GM21576 (cell line): ENCODE measurements at regions not wholly inside any gene's neighbourhood (a gene's known extent, or its start where the extent isn't known, plus 50 kb on each side); places are given as distances from the start of the nearest gene placed in this dataset.

Experiments
- ATAC-seq: cut with Tn5 transposase; IDR thresholded peaks from one replicate; pipeline ENCODE4 v1.9.1; 2021; ENCODE audit warnings: mild to moderate bottlenecking, moderate library complexity; ENCODE audit not compliant: unreplicated experiment

DNA sequence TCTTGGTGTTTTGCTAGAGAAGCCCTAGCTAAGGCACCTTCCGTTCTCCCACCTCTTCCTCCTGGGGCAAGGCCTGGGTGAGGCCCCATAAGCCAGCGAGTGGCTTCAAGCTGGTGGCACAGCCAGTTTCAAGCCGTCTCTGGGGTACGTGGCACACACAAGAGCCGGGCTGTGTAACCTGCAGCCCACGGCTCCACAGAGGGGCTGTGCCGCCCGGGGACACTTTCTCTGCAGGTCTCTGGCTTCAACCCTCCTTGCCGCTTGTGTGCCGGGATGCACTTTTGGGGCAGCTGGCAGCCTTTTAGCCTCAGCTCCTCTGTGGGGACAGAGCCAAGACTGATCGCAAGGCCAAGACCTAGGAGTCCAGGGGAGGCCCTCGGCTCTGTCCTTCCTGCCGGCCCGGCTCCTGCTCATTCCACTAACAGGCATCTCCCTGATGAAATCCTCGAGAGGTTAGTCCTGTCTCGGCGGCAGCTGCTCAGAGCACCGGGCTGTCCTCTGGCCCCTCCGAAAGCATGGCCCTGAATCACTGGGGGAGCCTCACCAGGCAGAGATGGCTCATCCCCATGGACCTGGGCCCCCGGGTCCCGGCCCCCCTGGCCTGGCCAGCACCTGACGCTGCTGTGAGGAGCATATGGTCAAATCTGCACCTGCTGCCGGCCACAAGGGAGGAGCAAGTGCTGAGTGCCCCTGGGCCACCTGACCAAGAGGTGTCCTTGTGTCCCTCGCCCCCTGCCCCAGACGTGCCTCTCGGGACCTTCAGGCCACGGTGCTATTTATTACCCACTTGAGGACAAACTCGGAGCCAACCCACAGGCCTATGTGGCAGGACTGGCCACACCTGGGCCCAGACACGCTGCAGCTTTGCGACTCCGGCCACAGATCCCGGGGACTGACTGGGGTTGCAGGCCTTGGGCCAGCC is 98.5 kb downstream of the METRNL start:
- no peak for ATAC-seq

DNA sequence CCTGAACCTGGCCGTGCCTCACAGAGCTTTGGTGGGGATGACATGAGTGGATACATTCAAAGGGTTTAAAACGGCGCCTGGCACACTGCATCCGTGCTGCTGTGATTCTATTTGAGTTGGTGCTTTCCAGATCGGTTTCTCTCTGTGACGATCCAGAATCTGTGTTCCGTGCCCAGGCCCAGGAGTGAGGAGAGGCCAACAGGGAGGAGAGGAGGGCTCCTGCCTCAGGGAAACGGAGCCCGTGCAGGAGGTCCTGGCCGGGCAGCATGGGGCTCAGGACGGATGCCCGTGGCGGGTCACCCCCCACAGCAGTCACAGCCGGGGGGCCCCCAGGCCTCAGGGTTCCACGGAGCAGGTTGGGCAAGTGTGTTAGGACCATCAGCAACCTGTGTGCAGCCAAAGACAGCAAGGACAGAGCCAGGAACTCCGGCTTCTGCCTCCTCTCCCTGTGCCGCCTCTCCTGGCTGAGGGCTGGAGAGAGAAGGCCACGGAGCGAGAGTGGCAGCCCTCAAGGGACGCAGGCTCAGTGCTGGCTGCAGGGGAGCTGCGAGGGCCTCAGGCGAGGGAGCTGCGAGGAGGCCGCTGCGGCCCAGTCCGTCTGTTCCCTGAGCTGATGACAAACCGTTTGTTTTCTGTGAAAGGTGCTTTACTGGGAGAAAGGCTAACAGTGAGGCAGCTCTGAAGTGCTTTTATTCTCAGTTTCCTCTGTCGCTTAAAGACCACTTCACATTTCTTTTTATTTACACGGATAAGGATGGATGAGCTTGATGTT is 99.3 kb downstream of the METRNL start:
- no peak for ATAC-seq

DNA sequence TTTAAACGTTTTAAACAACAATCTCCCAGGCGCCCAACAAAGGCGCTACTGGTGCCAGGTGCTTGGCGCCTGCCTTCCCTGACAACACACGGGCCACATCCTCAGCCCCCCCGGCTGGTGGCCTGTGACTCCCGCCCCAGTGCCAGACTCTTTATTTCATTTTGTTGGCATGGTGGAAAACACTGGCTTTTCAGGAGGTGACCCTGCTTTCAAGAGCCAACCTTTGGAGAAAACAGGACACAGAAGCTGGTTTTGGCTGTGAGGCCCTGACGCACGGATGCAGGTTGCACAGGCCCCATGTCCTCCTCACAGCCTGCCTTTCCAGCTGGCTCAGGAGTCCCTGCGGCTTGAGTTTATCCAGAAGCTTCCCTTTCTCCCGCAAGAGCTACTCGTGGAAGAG is 100.0 kb downstream of the METRNL start:
- ATAC-seq: no peak

DNA sequence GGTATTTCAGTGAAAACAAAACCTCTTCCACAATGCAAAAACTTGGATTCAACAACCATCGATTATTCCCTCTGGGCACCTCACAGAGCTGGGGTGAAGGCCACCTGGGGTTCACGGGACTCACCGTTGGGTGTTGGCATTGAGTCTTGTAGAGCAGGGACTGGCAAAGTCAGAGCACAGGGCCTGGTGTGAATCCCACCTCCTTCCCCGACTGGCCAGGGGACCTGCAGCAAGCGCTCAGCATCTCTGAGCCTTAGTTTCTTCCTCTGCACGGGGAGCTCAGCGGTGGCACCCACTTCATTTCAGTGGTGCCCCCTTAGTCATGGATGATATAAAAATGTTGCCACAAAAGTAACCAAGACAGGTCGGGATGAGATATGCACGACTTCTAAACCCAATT is 100.4 kb downstream of the METRNL start:
- no peak for ATAC-seq

DNA sequence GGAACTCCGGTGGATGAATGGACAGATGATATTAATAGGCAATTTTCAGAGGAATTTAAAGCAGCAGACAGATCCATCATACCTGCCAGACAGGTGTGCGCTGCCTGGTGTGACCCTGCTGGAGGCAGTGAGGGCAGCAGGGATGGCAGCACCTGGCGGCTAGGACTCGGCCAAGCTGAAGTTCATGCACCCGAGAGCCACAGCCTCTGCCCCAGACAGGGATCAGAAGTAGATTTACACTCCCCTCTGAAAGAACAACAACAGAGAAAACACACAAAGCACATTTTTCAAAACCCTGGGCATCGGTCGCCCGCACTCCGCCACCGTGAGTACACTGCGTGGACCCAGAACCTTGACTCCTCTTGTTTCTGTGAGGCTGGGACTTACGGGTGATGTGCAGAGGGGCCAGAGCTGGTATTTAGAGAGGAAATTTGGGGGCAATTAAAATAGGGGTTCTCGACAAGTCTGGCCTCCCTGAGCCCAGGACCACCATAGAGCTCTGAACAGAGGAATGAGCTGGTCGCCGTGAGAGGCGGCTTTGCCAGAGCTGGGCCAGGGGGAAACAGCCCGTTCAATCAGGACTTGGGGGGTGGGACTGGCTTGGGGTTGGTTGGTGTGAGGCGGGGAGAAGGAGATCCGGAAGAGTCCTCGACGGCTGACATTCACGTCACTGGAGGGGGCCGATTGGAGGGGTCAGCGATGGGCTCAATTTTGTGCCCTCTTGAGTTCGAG is 101.0 kb downstream of the METRNL start:
- no peak for ATAC-seq

DNA sequence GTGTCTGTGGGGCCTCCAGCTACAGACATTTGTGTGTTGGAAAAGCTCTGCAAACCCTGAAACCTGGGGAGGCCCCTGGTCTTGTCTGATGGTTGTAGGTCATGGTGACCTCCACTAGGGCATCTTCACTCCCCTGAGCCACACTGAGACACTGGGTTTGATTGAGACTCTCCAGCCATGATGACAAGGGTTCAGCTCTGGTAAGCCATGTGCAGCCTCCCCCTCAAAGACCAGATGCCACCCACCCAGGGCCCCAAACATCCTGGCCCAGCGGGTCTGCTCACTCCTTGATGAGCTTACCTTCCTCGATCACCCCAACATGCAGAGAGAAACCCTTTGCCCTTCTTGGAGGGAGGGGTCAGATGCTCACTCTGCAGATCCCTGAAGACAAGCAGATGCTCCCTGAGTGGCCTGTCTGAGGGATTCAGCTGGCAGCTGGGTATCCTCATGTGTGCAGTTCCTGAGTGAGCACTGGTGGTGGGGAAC is 101.6 kb downstream of the METRNL start:
- no peak for ATAC-seq

DNA sequence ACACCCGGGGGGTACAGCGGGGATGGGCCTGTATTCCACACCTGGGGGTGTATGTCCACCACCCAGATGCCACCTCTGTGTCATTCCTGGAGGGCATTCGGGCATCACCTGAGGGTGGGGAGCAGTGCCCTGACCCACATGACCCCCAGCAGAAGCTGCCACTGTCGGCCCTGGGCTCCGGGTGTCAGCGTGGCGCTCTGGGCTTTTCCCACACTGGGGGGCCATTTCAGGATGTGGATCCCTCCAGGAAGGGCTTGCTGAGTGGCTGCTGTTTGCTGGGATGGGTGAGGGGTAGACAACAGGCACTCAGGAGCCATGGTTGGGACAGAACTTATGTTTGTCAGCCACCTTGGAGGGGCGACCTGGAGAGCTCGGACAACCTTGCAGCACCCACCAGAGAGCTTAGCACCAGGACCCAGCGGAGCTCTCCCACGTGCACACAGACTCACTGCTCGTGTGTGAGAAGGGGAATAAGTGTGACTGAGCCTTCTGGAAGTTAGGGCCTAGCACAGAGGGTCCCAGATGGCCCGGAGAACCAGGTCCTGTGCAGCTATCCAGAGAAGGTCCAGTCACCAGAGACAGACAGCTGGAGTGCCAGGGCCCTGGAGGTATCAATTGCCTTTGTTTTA is 102.7 kb downstream of the METRNL start:
- ATAC-seq: no peak

DNA sequence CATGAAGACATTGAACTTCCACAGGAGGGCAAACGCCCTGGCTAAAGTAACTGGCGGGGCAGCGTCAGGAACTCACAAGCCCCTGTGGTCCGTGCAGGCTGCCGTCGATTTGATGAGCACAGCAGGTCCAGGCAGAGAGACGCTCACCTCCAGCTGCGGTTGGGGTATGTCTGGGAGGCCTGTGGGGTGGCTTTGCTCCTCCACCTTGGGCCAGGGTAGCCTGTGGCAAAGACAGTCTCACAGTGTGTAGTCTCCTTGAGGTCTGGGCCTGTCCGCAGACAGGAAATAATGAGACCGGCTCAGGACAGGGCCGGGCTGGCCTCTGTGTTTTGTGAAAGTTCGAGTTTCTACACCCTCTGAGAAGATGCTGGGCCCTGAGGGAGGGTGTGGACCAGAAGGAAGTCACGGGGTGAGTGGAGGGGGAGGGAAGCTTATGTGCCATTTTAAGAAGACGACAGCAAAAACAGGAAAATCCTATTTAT is 103.3 kb downstream of the METRNL start:
- no peak for ATAC-seq

DNA sequence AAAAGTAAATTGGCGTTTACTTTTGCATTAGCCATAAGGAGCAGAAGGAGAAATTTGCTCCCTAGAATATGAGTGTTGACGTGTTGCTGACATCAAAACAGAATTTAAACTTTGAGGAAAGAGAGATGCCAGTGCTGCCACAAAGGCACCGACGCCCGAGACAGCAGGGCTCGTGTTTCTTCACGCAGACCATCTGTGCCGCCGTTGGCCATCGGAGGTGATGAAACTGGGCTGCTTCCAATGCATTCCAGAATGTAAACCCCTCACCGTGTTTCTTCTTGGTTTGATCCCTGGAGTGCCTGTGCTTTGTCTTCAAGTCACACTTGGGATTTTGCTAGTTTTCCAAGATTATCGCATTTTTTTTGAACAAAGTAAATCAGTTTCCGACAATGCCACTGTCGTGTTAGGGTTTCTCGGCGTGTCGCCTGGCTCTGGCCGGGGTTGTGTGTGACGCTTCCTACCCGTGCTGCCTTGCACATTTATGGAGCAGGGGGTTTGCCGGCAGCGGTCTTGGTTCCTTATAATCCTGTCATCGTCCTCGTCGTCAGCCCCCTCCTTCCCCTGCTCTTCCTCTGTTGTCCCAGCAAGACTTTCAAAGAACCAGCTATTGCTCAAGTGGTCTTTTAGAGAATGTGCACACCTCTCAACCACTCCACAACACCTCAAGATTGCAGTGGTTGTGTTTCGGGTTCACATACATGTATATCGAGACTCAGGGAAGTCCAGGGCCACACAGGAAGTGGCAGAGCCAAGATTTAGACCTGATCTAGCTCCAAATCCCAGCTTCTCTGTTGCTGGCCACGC is 103.9 kb downstream of the METRNL start:
- no peak for ATAC-seq

DNA sequence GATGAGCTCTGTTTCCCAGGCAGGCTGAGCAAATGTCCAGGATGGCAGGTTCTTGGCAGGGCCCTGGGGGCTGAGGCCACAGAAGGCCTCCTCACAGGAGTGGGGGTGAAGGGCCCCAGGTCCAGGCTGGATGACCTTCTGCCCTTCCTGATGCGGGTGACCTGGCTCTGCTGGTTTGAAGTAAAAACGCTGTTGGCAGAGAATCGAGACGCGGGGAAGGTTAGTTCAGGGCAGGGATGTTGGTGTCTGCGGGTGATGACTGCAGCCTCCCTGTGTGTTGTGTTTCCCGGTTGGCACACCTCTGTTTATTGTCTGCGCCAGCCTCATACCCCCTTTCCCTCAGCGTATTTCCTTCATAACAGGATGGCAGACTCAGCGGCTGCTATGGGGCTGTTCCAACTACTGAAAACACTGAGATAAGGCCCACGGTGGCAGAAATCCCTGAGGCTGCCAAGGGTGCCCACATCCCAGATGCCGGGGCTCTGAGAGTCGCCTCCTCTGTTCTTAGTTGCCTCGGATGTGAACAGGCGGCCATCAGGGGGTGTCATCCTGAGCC is 104.6 kb downstream of the METRNL start:
- ATAC-seq: no peak

DNA sequence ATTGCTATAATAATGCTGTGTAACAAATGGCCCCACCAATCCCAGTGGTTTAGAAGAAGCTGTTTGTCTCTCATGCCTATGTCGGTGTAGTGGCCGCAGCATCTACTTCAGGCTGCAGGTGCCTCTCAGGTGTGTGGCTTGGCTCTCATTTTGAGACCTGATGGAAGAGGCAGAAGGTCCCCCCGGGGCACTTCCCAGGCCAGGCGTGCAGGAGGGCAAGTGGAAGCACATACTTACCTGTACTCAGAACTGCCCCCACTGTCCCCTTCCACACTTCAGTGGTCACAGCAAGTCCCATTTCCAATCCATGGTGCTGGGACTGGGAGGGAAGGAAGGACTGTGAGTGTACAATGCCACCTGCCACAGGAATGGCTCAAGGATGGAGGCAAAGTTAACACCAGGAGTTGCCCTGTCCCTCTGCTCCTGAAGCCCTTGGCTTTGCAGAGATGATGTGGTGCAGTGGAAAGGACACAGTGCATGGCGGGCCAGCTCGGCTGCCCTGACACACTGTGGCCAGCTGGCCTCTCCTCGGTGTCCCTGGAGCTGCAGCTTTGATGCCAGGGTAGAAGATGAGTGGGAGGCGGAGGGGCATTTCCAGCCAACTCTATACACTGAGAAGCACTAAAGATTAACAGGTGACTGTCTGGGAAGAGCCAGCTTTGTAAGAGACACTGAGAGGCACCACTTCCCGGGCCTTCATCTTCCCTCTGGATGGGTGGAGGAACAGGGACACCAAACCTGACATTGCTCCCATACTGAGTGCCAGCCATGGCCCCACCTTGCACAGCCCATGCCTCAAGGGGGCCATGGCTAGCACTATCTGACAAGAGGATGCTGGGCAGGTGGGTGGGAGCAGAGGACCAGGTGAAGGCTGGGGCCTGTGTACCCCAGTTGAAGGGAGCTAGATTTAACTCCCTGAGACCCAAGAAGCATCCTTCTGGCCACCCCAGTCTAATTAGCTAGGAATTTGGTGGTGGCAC is 105.9 kb downstream of the METRNL start:
- no peak for ATAC-seq

DNA sequence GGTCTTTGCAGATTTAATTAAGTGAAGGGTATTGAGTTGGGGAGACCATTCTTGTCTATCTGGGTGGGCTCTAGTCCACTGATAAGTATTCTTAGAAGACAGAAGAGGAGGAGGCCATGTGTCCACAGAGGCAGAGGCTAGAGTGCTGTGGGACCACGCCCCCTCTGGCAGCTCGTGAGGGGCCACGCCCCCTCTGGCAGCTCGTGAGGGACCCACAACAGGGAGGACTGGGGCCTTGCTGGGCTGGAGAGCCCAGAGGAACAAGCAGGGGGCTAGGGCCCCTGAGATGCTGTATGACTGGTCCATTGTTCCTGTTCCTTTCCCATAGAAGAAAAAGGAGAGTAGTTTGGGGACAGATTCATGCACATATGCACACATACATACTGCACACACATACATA is 106.8 kb downstream of the METRNL start:
- no peak for ATAC-seq

DNA sequence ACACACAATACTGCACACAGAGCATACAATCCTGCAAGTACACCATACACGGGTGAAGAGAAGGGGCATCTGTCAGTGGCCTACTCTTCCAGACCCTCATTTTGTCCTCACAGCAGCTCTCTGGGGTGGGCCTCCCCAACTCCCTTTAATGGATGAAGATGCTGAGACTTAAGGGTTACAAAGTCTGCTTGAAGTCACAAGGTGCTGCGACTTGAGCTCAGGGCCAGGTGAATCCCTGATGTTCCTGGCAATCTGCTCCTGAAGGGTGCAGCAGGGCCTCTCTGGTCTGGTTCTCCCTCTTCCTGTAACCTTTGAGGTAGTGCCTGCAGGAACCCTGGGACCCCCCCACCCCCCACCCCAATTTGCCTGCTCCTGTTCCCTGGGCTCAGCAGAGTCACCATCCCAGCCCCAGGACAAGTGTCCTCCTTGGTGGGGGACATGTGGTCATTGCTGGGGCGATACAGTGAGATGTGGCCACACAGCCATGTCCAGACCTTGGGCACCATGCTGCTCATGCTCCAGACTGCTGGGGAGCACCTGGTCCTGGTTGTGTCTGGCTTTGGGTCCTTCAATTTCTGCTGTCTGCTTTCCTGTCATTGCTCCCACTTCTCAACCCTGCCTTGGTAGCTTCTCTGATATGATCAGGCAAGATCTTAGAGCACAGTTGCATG is 107.5 kb downstream of the METRNL start:
- ATAC-seq: no peak

DNA sequence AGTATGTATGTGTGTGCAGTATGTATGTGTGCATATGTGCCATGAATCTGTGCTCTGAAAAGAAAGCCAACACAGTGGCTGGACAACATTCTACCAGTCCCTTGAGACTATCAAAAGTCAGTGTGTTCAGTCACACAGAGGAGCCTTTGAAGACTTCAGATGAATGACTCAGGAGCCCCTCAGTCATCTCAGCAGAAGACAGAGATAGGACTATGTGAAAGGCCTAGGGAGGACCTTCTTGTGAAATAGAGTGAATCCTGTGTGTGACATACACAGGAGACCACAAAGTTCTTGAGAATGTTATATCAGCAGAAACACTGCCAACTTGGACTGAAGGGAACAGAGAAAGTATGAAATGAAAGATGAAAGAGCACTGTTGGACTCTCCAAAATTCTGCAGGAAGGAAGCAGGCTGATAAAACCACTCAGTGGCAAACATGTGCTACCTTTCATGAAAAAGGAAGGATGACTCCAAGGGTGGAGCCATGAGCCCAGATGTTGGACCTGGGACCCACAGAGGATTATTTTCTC is 108.4 kb downstream of the METRNL start:
- ATAC-seq: no peak

DNA sequence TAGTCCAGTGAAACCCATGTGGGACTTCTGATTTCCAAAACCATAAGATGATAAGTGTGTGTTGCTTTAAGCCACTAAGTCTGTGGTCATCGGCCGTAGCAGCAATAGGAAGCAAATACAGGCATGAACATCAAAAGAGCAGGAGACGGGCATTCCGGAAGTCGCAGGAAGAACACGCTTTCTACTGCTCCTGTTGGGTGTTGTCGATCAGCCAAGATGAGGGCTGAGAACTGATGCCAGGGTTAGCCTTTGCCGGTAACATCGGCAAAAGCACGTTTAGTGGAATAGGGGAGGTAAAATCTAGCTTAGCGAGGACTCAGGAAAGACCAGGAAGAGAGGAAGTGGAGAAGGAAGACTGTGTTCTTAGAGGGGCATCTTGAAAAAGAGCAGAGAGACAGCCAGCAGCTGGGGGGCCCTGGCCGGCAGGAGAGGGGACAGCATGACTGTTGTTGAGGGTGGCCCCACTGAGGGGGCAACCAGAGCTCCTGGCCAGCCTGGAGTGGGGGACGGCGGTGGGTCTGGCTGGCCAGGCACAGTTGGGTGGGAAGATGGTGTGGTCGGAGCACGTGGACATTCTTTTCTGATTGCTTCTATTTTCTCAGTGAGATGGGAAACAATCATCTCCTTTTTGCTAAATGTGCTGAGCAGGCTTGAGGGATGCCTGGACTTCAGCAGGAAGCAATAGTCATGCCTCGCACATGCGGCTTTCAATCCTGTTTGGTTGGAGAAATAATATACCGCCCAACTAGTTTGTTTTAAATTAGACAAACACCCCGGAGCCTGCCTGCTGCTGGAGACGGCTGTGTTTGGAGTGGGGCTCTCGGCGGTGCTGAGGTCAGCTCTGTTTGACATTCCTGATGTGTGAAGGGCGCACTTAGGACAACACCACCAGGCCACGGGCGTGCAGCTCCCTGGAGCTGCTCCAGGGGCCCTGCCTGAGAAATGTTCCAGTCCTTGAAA is 109.9 kb downstream of the METRNL start:
- no peak for ATAC-seq

DNA sequence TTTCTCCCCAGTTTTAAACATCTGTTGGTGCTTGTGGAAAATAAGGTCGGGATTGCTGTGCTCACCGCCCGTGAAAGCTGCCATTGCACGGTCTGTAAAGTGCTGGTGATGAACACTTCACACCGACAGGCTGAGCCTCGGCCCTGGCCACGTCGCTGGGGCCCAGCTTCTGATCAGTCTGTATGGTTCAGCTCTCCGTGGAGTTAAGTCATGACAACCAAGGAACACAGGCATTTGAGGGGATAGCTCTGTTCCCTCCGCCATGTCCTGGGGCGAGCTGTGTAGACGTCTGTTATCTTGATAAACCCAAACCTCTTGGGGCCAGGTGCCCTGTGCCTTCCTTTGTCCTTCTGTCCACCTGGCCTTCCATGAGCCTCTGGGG is 110.6 kb downstream of the METRNL start:
- ATAC-seq: no peak
